GM12864 (cell line): ENCODE measurements at regions not wholly inside any gene's neighbourhood (a gene's known extent, or its start where the extent isn't known, plus 50 kb on each side); places are given as distances from the start of the nearest gene placed in this dataset.
"Not testable (repeated sequence)": the region's sequence is repeated elsewhere in the genome, so short reads cannot be mapped to it uniquely, and the experiment has no call there.

Experiments used
- DNase-seq: peaks from one replicate; pipeline ENCODE4 v3.0.0-alpha.2; 2011; ENCODE audit warnings: low read depth
- H3K4me3 ChIP-seq: 2 replicates; pipeline ENCODE4 v1.5.1; 2011; ENCODE audit warnings: mild to moderate bottlenecking, low read depth, low read length, control low read depth
- TF ChIP-seq, protein P1 (sequence below): IDR thresholded peaks from 2 replicates; pipeline ENCODE4 v1.5.1; 2011; ENCODE audit warnings: low read depth, mild to moderate bottlenecking, moderate library complexity, low read length, control low read depth, inconsistent platforms; ENCODE audit errors: missing control alignments

- no peak for DNase-seq
- TF ChIP-seq, protein P1, sequence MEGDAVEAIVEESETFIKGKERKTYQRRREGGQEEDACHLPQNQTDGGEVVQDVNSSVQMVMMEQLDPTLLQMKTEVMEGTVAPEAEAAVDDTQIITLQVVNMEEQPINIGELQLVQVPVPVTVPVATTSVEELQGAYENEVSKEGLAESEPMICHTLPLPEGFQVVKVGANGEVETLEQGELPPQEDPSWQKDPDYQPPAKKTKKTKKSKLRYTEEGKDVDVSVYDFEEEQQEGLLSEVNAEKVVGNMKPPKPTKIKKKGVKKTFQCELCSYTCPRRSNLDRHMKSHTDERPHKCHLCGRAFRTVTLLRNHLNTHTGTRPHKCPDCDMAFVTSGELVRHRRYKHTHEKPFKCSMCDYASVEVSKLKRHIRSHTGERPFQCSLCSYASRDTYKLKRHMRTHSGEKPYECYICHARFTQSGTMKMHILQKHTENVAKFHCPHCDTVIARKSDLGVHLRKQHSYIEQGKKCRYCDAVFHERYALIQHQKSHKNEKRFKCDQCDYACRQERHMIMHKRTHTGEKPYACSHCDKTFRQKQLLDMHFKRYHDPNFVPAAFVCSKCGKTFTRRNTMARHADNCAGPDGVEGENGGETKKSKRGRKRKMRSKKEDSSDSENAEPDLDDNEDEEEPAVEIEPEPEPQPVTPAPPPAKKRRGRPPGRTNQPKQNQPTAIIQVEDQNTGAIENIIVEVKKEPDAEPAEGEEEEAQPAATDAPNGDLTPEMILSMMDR: no peak
- H3K4me3 ChIP-seq: no peak overlapping the region
Measured at GRCh38 chr14:56422221-56422620, 157.4 kb upstream of the TMEM260 start.

DNA sequence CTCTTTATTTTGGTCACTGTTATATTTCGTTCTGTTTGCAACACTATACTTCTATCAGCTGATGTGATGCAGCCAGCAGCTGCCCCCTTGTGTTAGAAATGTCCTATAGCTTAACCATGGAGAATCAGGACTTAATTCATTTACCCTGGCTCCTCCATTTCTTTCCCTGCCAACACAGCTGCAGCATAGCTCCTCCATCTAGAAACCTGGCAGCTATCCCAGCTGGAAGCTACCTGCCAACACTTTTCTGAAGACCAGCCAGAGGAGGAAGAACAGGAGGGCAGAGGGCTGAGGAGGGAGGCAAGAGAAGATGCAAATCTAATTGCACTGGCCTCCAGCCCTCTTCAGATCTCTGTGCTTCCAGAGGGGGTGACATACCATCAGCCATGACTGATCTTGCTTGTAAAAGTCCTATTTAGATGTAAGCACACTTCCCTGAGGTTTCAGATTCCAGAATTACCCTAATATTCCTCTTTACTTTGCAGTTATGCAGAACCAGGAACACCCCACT lies 156.8 kb upstream of the TMEM260 start:
- no peak overlapping the region for H3K4me3 ChIP-seq
- DNase-seq: no peak
- TF ChIP-seq, protein P1: peak; percentile 40

GRCh38 chr14:56423544-56423943 lies 156.1 kb upstream of the TMEM260 start:
- no peak for DNase-seq
- TF ChIP-seq, protein P1: no peak
- H3K4me3 ChIP-seq: no peak overlapping the region

DNA sequence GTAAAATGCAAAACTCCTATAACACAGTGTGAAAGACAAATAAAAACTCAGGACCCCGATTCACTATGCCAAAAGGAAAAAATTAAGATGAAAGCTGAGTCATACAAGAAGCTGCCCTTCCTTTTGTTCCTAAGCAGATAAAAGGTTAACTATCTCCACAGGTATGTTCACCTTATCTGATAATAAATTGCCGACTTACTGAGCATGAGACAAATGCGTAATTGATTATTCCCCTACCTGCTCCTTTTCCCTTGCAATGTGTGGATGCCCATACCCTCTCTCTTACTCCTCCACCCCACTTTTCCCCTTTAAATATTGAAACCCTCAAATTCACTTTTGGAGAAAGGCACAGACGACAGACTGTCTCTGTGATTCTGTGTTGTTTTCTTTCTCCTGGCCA lies 148.6 kb upstream of the TMEM260 start:
- no peak for DNase-seq
- no peak overlapping the region for H3K4me3 ChIP-seq
- TF ChIP-seq, protein P1: no peak

DNA sequence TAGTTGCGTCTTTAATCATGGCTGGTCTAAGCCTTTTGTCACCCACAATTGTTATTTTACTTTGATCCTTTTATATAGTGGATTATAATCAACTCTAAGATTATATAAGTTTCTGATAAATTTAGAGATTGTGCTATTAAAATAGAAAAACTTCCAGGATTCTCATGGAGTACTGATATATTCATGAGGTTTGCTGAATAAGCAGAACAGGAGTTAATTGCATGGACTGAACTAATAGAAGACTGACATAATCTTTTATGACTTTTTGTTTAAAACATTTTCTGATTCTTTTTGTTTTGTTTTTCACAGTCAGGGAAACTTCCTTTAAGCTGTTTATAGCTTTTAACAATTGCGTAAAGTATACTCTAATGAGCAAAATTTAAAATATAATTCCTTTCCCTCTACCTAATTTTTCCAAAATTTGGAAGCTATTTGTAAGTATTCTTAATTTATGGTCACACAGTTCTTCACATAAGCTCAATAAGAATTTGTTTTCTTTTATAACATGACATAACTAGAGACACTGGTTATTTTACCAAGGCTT lies 129.9 kb upstream of the TMEM260 start:
- TF ChIP-seq, protein P1: no peak
- no peak overlapping the region for H3K4me3 ChIP-seq
- no peak for DNase-seq

GRCh38 chr14:56452940-56453339 lies 126.7 kb upstream of the TMEM260 start:
- TF ChIP-seq, protein P1: no peak

DNA sequence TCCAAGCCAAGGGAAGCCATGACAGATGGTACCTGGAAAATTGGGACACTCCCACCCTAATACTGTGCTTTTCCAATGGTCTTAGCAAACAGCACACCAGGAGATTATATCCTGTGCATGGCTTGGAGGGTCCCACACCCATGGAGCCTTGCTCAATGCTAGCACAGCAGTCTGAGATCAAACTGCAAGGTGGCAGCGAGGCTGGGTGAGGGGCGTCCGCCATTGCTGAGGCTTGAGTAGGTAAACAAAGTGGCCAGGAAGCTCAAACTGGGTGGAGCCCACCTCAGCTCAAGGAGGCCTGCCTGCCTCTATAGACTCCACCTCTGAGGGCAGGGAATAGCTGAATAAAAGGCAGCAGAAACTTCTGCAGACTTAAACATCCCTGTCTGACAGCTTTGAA lies 124.9 kb upstream of the TMEM260 start:
- DNase-seq, H3K4me3 ChIP-seq: not testable (repeated sequence)

More at GRCh38 chr14:56452940-56453339, 126.7 kb upstream of the TMEM260 start:
- no peak overlapping the region for H3K4me3 ChIP-seq
- DNase-seq: no peak
